Breast epithelium (tissue), 3 donors: ENCODE measurements at regions not wholly inside any gene's neighbourhood (a gene's known extent, or its start where the extent isn't known, plus 50 kb on each side); places are given as distances from the start of the nearest gene placed in this dataset.

ENCODE experiments used
- POLR2A ChIP-seq: fragments of 450-650 bp; IDR thresholded peaks from one replicate; pipeline ENCODE4 v1.6.1; 2016; ENCODE audit warnings: antibody characterized with exemption, mild to moderate bottlenecking, moderate library complexity
- POLR2AphosphoS5 ChIP-seq, 3 donors: sonication (generic); formaldehyde crosslinking; IDR thresholded peaks; one replicate each; pipeline ENCODE4 v1.6.1; 2017; ENCODE audit warnings: antibody characterized with exemption in 3 of 3

DNA sequence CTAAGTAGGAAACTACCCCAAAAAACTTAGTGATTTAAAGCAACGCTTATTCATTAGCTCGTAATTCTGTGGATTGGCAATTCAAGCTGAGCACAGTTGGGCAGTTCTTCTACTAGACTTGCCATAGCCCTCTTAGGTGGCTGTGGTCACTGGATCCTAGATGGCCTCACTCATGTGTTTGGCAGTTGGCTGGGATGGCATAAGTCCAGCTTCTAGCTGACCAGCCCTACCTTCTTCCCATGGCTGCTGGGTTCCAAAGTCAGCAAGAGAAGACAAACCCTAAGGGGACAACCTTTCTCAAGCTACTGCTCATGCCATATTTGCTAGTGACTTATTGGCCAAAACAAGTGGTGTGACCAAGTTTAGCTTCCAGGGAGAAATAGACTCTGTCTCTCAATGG lies 95.3 kb downstream of the COPS8 start:
- TF ChIP-seq POLR2A = no peak
- no peak for TF ChIP-seq POLR2AphosphoS5 (IDR thresholded peaks at IDR 0.05)
